ENCODE measurements at regions not wholly inside any gene's neighbourhood (a gene's known extent, or its start where the extent isn't known, plus 50 kb on each side); places are given as distances from the start of the nearest gene placed in this dataset.
"Not testable (repeated sequence)": the region's sequence is repeated elsewhere in the genome, so short reads cannot be mapped to it uniquely, and the experiment has no call there.

DNA sequence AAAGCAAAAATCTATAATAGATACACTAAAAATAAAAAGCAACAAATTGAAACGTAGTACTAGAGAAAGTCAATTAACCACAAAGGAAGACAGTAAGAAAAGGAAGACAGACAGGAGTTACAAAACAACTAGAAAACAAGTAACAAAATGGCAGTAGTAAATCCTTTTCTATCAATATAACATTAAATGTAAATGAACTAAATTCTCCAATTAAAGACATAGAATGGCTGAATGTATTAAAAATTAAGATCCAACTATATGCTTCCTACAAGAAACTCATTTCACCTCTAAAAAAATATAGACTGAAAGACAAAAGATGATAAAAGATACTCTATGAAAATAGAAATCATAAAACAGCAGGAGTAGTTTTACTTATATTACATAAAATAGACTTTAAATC, 79.1 kb downstream of the CTH start:
- DNase-seq (ENCODE audit: low read depth in 2 of 2, low spot score in 1 of 2): no peak

DNA sequence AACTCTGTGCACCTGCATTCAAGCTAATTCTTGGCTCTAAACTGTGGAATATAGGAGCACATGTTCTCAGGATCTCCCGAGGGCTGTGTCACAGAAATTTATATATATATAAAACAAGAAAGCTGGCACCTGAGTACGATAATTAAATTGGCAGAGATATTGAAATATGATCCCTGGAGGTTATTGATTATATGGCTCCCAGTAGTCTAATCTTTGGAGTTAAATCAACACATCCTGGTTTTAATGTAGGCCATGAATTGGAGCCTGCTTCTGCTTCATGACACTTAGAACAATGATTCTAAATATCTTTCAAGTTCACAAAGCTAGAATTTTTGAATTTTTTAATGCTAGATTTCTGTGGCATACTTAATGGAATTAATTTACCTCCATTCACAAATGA, 84.3 kb downstream of the CTH start:
- DNase-seq (ENCODE audit: low read depth in 2 of 2, low spot score in 1 of 2): no peak

DNA sequence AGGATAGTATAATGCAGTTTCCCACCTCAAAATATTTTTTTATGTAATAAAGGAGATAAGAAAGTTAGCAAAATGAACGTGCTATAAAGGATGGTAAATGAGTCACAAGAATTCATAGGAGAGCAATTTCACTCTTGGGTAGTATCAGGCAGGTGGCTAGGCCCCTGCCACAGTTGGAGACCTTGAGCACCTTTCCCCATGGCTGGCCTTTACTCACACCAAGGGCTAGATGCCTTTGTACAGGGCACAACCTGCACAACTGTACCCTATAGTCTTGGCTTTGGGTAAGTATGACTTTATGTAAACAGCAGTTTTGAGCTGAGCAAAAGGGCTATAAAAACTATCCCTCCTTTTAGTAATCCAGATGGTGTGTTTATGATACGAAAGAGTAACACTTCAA, 85.1 kb downstream of the CTH start:
- no peak for DNase-seq (ENCODE audit: low read depth in 2 of 2, low spot score in 1 of 2)

DNA sequence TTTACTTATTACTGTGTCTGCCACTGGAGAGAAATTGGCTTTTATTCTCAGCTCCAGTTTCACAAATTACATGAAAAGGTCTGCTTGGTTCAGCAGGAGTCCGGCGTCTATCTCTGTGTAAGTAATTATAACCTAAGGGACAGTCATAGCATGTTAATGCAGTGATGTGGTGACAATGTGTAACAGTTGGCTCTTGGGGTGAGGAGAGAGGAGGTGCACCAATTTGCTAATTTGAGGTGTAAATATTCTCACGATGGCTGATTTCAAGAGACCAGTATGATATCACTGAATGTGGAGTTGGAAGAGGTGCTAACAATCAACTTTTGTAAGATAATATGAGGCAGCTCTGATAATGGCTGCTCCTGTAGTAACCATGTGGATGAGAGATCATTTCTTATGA, 86.1 kb downstream of the CTH start:
- DNase-seq (ENCODE audit: low read depth in 2 of 2, low spot score in 1 of 2): no peak

DNA sequence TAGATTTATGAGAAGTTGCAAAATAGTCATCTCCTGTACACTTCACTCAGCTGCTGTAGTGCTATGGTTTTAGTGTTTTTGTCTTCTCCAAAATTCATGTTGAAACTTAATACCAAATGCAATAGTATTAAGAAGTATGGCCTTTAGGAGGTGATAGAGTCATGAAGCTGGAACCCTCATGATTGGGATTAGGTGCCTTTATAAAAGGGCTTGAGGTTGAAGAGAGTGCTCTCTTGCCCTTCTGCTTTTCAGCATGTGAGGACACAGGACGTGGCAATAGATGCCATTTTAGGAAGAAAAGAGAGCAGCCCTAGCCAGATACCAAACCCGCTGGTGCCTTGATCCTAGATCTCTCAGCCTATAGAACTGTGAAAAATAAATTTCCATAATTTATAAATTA, 87.6 kb downstream of the CTH start:
- no peak for DNase-seq (ENCODE audit: low read depth in 2 of 2, low spot score in 1 of 2)

DNA sequence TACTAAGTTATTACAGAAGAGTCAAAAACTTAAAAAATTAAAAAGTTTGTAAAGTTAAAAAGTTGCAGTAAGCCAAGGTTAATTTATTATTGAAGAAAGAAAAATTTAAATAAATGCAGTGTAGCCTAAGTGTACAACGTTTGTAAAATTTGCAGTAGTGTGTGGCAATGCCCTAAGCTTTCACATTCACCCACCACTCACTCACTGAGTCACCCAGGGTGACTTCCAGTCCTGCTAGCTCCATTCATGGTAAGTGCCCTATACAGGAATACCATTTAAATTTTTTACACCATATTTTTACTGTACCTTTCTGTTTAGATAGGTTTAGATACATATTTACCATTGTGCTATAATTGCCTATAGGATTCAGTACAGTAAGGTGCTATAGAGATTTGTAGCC, 88.6 kb downstream of the CTH start:
- no peak for DNase-seq (ENCODE audit: low read depth in 2 of 2, low spot score in 1 of 2)

DNA sequence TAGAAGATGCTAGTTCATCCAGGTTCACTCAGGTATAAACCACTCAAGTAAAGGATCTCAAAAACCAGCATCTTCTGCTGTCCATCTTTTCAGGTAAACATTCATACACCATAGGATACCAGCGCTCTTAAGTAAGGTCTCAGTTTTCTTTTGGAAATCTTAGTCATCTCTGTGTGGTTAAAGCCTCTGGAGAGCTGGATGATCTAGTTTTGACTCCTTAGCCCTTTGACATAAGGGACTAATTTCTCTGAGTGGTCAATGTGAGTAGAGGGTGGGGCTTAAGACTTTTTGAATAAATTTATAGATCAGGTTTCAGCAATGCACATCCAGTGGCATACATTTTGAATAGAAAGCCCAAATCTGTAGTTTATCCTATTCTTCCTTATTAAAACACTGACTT, 92.3 kb downstream of the CTH start:
- no peak for DNase-seq (ENCODE audit: low read depth in 2 of 2, low spot score in 1 of 2)

DNA sequence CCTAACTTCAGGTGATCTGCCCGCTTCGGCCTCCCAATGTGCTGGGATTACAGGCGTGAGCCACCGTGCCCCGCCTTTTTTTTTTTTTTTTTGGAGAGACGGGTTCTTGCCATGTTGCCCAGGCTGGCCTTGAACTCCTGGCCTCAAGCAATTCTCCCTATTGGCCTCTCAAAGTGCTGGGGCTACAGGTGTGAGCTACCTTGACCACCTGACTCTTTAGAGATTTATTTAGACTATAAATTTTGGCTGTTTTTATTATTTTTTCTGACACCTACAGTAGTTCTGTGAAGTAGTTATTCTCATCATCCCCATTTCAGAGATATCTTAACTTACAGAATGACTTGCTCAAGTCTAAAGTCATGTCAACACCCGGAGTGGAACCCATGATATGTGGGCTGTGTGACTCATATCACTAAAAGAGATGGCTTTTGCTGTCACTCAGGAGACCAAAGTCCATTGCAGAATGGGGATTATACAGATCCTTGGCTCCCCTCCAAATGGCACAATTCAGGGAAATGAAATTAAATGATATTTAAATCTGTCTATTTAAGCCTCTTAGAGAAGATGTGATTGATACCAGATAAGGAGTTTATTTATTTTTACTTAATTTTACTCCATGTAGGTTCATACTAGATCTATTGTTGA, 93.2 kb downstream of the CTH start:
- DNase-seq (ENCODE audit: low read depth in 2 of 2, low spot score in 1 of 2): no peak

DNA sequence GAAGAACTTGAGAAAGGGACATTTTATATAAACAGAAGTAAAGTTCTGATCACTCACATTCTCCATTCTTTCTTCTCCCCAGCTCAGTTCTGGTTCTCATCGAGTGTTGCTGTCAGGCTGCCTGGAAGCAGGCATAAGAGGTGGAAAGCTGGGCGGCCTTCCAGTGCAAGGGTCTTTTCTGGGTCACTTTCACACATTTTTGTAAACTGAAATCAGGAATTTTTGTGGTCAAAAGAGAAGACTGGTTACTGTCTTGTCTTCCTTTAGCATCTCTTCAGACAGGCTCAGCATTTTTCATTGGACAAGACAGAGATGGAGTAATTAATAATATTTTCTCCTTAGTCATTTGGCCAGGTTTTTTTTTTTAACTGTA, 93.7 kb downstream of the CTH start:
- DNase-seq (ENCODE audit: low read depth in 2 of 2, low spot score in 1 of 2): no peak

DNA sequence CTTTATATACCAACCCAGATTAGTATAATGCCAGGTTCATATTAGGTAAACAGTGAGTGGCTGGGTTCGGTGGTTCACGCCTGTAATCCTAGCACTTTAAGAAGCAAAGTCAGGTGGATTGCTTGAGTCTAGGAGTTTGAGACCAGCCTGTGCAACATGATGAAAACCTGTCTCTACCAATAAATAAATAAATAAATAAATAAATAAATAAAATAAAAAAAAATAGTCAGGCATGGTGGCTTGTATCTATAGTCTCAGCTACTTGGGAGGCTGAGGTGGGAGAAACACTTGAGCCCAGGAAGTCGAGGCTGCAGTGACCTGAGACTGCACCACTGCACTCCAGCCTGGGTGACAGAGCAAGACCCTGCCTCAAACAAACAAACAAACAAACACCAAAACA, 96.9 kb downstream of the CTH start:
- DNase-seq (ENCODE audit: low read depth in 2 of 2, low spot score in 1 of 2): not testable (repeated sequence)

DNA sequence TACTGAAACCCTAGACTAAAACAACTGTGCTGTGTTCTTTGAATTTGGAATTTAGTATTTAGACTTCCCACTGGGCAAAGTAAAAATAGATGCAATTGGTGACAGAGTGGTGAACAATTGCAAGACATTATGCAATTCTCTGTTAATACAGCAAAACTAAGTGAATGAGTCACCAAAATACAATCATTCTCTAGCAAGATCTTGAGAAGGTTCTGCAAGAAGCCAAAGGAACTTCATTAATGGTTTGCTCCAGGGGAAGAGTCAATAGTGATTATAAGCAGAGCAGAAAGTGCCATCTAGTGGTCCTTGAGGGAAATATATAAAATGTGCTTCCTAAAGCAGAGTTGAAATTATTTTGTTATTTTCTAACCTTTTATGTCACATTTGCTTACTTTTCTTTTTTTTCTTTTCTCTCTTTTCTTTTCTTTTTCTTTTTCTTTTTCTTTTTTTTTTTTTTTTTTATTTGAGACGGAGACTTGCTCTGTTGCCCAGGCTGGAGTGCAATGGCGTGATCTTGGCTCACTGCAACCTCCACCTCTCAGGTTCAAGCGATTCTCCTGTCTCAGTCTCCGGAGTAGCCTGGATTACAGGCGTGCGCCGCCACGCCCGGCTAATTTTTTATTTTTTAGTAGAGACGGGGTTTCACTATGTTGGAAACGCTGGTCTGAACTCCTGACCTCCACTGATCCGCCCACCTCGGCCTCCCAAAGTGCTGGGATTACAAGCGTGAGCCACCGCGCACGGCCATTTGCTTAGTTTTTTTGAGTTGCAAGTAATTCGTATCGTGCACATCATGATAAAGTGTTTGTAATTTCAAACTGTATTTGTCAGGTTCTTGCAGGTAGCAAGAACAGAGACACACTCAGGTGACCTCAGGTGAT, 99.2 kb downstream of the CTH start:
- DNase-seq (ENCODE audit: low read depth in 2 of 2, low spot score in 1 of 2): no peak

DNA sequence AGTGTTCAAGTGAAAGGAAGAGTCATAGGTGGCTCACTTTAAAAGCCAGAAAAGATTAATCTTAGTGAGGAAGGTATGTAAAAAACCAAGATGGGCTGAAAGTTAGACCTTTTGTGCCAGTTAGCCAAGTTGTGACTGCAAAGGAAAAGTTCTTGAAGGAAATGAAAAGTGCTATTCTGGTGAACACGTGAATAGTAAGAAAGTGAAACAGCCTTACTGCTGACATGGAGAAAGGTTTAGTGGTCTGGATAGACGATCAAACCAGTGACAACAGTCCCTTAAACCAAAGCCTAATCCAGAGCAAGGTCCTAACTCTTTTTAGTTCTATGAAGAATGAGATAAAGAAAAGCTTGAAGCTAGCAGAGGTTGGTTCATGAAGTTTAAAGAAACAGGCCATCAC, 106.4 kb downstream of the CTH start:
- DNase-seq (ENCODE audit: low read depth in 2 of 2, low spot score in 1 of 2): no peak

DNA sequence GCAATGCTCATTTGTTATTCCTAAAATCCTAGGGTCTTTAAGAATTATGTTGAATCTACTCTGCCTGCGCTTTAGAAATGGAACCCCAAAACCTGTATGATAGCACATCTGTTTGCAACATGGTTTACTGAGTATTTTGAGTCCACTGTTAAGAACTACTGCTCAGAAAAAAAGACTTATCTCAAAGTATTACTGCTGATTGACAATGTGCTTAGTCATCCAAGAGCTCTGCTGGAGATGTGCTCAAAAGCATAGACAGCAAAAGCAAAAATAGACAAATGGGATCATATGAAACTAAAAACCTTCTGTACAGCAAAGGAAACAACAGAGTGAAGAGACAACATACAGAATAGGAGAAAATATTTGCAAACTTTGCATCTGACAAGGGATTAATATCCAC, 107.0 kb downstream of the CTH start:
- no peak for DNase-seq (ENCODE audit: low read depth in 2 of 2, low spot score in 1 of 2)

DNA sequence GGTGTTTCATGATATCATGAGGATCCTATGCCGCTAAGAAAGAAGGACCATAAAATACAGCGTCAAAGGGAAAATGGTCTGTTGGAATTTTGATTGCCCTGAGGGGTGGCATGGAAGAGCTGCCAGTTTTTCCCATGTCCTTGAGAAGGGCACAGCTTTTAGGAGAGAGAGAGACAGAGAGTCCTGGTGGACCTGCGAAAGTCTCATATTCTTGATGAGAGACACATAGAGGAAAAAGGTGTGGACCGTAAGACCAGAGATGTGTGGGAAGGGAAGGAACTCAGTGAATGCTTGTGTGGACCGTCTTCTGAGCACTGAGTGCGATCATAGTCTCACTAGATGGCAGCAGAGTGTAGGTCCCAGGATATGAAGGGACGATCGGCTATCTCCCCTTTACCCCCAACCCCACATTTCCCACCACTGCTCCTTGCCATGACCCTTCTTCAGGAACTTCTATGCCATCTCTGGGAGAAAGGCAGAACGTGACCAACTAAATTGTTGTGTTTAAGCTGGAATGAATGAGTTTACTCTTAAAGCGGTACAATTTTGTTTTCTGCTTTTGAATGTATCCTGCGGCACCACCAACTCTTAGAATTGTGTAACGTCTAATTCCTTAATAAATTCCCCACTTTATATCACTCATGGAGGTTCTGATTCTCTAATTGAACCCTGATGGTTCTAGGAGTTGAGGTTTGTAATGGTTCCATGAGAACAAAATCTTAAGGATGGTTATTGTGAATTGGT, 117.7 kb downstream of the CTH start:
- no peak for DNase-seq (ENCODE audit: low read depth in 2 of 2, low spot score in 1 of 2)

DNA sequence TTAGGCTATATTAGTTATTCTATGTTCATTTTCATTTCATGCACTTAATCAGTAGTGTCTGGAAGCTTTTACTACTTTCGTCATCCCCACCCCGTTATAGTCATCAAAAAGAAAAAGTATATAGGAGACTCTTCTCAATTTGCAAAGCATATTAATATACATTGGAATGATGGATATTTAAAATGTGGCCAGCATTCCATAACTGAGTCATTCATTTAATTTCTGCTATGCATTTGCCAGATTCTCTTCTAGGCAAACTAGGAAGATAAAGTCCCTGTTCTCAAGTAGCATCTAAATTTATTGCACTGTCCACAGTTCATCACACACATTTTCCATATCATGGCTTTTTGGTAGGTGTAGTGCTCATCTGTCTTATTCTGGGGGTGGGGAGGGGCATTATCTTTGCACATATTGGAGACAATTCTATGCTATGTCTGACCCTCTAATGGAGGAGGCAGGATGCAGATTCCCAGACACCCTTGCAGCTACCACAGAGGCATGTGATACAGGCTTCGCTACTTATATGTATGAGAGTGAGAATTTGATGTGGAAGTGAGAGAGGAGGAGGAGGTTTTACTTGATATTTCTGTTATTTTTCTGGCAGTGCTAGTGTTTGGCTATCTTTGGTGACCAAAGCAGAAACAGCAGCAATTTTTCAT, 125.8 kb downstream of the CTH start:
- DNase-seq (ENCODE audit: low read depth in 2 of 2, low spot score in 1 of 2): no peak

DNA sequence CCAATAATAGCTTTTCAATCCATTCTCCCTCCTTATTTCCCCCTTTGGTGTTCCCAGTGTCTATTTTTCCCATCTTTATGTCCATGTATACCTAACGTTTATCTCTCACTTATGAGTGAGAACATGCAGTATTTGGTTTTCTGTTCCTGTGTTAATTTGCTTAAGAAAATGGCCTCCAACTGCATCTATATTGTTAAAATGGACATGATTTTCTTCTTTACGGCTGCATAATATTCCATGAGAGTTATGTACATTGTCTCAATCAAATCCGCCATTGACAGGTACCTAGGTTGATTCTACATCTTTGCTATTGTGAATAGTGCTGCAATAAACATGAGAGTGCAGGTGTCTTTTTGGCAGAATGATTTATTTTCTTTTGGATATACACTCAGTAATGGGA, 126.7 kb downstream of the CTH start:
- no peak for DNase-seq (ENCODE audit: low read depth in 2 of 2, low spot score in 1 of 2)

DNA sequence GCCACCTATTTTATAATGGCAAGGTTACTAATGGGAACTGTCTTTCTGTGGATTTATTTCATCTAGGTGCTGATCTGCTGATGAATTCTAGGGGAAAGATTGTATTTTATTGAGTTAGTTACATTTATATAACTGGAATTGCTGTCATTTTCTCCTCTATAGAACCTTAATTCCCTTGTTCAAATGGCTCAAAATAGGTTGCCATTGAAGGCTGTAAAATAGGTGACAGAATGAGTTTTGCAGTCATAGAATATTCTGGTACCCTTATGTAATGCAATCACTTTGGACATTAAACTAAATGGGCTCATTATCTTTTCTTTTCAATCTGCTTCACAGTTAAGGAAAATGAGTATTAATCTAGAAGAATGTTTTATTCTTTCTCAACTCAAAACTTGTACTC, 131.0 kb downstream of the CTH start:
- DNase-seq (ENCODE audit: low read depth in 2 of 2, low spot score in 1 of 2): no peak

DNA sequence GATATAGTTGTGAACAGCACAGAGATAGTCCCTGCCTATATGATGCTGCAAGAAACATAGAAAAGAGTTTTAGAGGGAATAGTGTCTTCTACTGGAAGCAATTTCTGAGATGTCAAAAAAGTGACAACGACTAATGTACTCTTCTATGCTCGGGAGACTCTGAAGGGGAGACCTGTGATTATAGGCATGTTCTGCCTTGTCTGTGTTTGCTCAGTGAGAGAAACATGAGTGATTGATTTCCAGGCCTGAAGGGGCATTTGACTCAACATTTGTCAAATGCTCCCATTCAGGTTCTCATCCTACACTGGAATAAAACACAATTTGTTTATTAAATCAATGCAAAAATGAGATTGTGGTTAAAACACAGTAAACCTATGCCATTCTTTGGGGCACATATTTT, 131.8 kb downstream of the CTH start:
- no peak for DNase-seq (ENCODE audit: low read depth in 2 of 2, low spot score in 1 of 2)

DNA sequence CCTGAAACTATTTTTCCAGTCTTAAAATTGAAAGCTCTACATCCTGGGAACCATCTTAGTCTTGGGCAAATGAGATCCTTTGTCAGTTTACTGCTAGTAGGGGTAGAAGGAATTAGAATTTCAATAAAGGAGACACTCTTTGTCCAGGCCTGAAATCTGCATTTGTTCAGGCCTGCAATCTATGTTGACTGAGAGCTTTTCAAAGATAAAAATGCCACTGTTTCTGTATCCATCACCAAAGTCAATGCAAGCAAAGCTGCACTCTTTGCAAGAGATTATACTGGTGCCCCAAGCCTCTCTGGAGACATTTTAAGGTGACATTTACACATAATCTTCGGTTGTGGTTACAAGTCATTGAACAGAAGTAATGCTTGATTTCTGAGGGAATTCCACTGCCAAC, 135.7 kb downstream of the CTH start:
- DNase-seq (ENCODE audit: low read depth in 2 of 2, low spot score in 1 of 2): no peak

DNA sequence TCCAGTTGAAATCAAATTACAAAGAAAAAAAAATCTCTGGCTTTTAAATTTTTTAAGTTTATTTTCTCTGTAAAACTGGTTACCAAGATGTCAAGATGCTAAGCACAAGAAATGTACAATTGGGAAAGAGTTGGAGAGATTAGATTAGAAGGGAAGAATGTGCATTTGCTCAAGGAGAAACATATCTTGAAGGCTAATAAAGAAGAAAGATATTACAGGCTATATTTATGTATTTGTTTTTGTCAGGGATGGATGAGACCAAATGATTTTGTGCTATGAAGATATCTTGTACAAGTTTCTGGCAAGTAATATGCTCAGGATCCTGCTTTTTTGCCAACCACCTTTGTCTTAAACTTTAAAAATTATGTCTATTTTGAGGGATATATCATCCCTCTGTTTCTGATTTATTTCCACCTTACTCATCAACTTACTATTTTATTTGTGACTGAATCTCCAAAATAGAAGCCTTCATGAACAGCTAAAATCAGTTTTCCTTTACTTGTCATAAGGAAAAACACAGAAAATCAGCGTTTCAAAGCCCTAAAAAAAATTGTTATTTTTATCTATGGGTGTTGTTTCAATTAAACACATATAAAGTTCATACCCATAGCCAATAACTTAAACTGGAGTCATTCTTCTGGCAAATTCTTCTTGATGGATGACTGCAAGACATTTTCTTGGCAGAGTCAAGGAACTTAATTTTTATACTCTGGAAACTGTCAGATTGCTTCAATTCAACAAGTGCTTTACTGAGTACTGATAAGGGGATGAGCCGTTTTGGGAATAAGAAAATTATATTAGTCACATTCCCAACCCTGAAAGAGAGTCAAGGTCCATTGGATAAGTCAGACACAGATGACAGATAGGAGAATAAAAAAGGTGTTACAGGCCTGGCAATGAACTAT, 141.8 kb downstream of the CTH start:
- DNase-seq (ENCODE audit: low read depth in 2 of 2, low spot score in 1 of 2): no peak

DNA sequence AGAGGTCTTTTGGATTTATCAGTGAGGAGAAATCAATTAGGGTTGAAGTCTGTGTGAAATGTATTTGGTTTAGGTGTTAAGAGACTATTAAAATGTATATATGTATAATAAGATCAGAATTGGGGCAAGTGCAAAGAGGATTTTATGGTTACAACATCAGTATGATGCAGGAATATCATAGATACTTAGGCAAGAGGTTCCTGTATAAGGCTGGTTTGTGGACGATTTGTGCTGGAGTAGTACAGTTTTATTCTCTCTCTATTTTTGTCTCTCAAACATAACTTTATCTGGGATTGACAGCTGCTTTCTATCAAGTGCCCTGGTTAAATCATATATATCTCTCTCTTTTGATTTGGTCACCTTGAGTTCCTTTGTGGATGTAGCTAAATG, 142.5 kb downstream of the CTH start:
- no peak for DNase-seq (ENCODE audit: low read depth in 2 of 2, low spot score in 1 of 2)

Measured in stimulated activated CD8-positive, alpha-beta memory T cell treated with anti-CD3 and anti-CD28 coated beads, Interleukin-4, amount 100 ng/mL, for 4 hours (primary cell).